Sigmoid colon (tissue), 6 donors: ENCODE measurements at regions not wholly inside any gene's neighbourhood (a gene's known extent, or its start where the extent isn't known, plus 50 kb on each side); places are given as distances from the start of the nearest gene placed in this dataset.

Experiments used
- DNase-seq: peaks from one replicate; pipeline ENCODE4 v3.0.0-alpha.2; 2019
- H3K27ac ChIP-seq, 4 donors: fragments of 200-600 bp; sonication (generic); one replicate each; pipeline ENCODE4 v1.5.1; 2016 to 2019; ENCODE audit warnings: mild to moderate bottlenecking in 1 of 4
- H3K27me3 ChIP-seq, 3 donors: fragments of 200-600 bp; sonication (generic); one replicate each; pipeline ENCODE4 v1.5.1; 2019; ENCODE audit warnings: mild to moderate bottlenecking in 1 of 3
- H3K36me3 ChIP-seq, 4 donors: fragments of 200-600 bp; sonication (generic); one replicate each; pipeline ENCODE4 v1.5.1; 2016 to 2019
- H3K4me1 ChIP-seq, 4 donors: fragments of 200-600 bp; sonication (generic); one replicate each; pipeline ENCODE4 v1.5.1; 2017 to 2019
- H3K4me3 ChIP-seq, 4 donors: fragments of 200-600 bp; sonication (generic); one replicate each; pipeline ENCODE4 v1.5.1; 2017 to 2019; ENCODE audit warnings: mild to moderate bottlenecking in 2 of 4, moderate library complexity in 1 of 4
- H3K9me3 ChIP-seq, 4 donors: fragments of 200-600 bp in 3 of 4; sonication (generic) in 3 of 4; one replicate each; pipeline versions ENCODE4 v1.5.1 to v1.6.1; 2013 to 2019
- EP300 ChIP-seq, 4 donors: sonication (generic); formaldehyde crosslinking; IDR thresholded peaks; one replicate each; pipeline ENCODE4 v1.6.1; 2017; ENCODE audit warnings: antibody characterized with exemption in 4 of 4
- POLR2A ChIP-seq, 2 donors: fragments of 450-650 bp; IDR thresholded peaks; one replicate each; pipeline ENCODE4 v1.6.1; 2016; ENCODE audit warnings: antibody characterized with exemption in 2 of 2, mild to moderate bottlenecking in 2 of 2, moderate library complexity in 2 of 2
- POLR2AphosphoS5 ChIP-seq, 4 donors: sonication (generic); formaldehyde crosslinking; IDR thresholded peaks; one replicate each; pipeline ENCODE4 v1.6.1; 2017; ENCODE audit warnings: antibody characterized with exemption in 4 of 4
- WGBS, 2 donors: extraction: QIAGEN DNeasy Blood & Tissue Kit; methylation state at CpG; one replicate each; pipeline ENCODE4 v1.1.7; 2013; 5-methylcytosine and 5-hydroxymethylcytosine counted together
- intact Hi-C: fragments of 100-400 bp; cut with DNase I; formaldehyde crosslinking; loops from one replicate; pipeline ENCODE4 v1.15.1; 2023
- TF ChIP-seq, protein P1 (sequence below), 4 experiments: fragments of 450-650 bp in 3 of 4; fragments of 200-600 bp in 1 of 4; IDR thresholded peaks; one replicate each; pipeline ENCODE4 v1.5.1; 2016 to 2019; ENCODE audit warnings: antibody characterized with exemption in 4 of 4, mild to moderate bottlenecking in 3 of 4, moderate library complexity in 2 of 4
- donor health status: healthy with polysubstance abuse.
- donor health status: healthy.

DNA sequence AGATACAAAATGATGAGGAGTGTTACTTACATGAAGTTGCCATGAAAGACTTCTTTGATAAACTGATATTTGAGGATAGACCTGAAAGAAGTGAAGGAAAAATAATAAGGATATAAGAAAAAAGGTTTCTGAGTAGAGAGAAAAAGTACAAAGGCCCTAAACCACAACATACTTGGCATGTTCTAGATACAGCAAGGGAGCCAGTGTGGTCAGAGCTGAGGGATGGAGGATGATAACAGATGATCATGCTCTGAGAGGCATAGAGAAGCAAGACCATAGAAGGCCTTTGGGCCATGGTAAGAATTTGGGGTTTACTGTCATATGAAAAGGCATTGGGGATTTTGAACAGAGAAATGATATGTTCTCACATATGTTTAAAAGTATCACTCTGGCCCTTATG is 424.1 kb upstream of the CHST9 start:
- Histone ChIP-seq H3K27ac (no peak overlapping the region), H3K4me1 (no peaks in the 10 kb centered on the region), H3K9me3 (no peaks in the 10 kb centered on the region), H3K4me3 (no peak overlapping the region), H3K27me3 (no peaks in the 10 kb centered on the region), H3K36me3 (no peaks in the 10 kb centered on the region)
- no peak for DNase-seq
- TF ChIP-seq POLR2A (IDR thresholded peaks at IDR 0.05) (no peak), EP300 (IDR thresholded peaks at IDR 0.05) (no peak), POLR2AphosphoS5 (IDR thresholded peaks at IDR 0.05) (no peak)
- TF ChIP-seq, protein P1, sequence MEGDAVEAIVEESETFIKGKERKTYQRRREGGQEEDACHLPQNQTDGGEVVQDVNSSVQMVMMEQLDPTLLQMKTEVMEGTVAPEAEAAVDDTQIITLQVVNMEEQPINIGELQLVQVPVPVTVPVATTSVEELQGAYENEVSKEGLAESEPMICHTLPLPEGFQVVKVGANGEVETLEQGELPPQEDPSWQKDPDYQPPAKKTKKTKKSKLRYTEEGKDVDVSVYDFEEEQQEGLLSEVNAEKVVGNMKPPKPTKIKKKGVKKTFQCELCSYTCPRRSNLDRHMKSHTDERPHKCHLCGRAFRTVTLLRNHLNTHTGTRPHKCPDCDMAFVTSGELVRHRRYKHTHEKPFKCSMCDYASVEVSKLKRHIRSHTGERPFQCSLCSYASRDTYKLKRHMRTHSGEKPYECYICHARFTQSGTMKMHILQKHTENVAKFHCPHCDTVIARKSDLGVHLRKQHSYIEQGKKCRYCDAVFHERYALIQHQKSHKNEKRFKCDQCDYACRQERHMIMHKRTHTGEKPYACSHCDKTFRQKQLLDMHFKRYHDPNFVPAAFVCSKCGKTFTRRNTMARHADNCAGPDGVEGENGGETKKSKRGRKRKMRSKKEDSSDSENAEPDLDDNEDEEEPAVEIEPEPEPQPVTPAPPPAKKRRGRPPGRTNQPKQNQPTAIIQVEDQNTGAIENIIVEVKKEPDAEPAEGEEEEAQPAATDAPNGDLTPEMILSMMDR (IDR thresholded peaks at IDR 0.05), result no peak
- intact Hi-C loops, result loop anchor here (10.0 kb wide), 1 partner anchor 576 kb away; no protein-coding TSS in a partner anchor

DNA sequence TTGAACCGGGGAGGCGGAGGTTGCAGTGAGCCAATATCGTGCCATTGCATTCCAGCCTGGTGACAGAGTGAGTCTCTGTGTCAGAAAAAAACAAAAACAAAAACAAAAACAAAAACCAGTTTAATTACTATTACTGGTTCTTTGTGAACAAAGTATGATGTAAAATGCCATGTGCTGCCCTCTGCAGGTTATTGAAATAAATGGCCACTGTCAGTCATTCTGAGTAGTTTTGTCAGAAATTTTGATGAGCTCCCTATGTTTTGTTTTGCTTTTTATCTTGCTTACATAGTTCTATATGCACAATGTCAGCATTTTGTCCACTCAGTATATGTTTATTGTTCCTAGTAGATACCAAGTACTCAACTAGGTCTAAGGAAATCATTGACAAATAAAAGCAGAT is 423.6 kb upstream of the CHST9 start:
- no peak overlapping the region for H3K27ac ChIP-seq
- intact Hi-C loops, result loop anchor here (10.0 kb wide), 1 partner anchor 576 kb away; no protein-coding TSS in a partner anchor
- 91 to 95% methylated on average over 3 of the region's 3 CpGs for WGBS, 2 donors
- no peak overlapping the region for H3K4me3 ChIP-seq
- H3K4me1 ChIP-seq, result no peaks in the 10 kb centered on the region
- no peaks in the 10 kb centered on the region for H3K9me3 ChIP-seq
- H3K36me3 ChIP-seq, result no peaks in the 10 kb centered on the region
- no peak for DNase-seq
- no peaks in the 10 kb centered on the region for H3K27me3 ChIP-seq
- TF ChIP-seq EP300 (IDR thresholded peaks at IDR 0.05) (no peak), POLR2AphosphoS5 (IDR thresholded peaks at IDR 0.05) (no peak), POLR2A (IDR thresholded peaks at IDR 0.05) (no peak)
- TF ChIP-seq, protein P1 (IDR thresholded peaks at IDR 0.05), result no peak

DNA sequence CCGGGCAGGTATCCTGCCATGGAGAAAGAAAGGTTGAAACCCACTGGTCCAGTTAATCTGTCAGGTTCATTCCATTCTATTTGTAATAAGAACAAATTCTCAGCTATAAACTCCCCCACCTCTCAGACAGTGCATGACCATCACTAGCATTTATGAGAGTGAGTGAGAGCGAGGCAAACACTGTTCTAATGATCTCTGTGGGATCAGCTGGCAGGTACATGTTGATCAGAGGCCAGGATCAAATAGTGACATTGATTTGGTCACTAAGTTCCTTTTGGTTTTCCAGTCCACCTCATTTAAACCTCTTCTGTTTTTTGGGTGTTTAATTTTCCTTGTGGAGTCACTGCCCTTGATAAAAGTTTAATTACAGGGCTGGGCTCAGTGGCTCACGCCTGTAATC is 423.1 kb upstream of the CHST9 start:
- Histone ChIP-seq H3K4me3 (no peak overlapping the region), H3K9me3 (no peaks in the 10 kb centered on the region), H3K4me1 (no peaks in the 10 kb centered on the region), H3K27me3 (no peaks in the 10 kb centered on the region), H3K36me3 (no peaks in the 10 kb centered on the region), H3K27ac (no peak overlapping the region)
- no peak for DNase-seq
- TF ChIP-seq POLR2AphosphoS5 (IDR thresholded peaks at IDR 0.05) (no peak), EP300 (IDR thresholded peaks at IDR 0.05) (no peak), POLR2A (IDR thresholded peaks at IDR 0.05) (no peak)
- TF ChIP-seq, protein P1 (IDR thresholded peaks at IDR 0.05), result no peak
- intact Hi-C loops, result loop anchor here (10.0 kb wide), 1 partner anchor 577 kb away; no protein-coding TSS in a partner anchor
- WGBS, 2 donors, result 52 to 86% methylated on average over 3 of the region's 3 CpGs

DNA sequence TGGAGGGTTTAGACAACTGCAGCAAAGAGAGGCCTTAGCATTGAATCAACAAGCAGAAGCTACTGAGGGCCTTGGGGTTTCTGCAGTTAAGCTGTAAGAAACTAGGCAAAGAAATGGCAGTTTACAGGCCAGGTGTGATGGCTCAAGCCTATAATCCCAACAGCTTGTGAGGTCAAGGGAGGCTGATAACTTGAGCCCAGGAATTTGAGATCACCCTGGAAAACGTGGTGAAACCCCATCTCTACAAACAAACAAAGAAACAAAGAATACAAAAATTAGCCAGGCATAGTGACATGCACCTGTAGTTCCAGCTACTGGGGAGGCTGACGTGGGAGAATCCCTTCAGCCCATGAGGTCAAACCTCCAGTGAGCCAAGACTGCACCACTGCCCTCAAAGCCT is 421.6 kb upstream of the CHST9 start:
- H3K9me3 ChIP-seq, result no peaks in the 10 kb centered on the region
- H3K27me3 ChIP-seq, result no peaks in the 10 kb centered on the region
- 44 to 73% methylated on average over 2 of the region's 2 CpGs for WGBS, 2 donors
- intact Hi-C loops, result loop anchor here (10.0 kb wide), 1 partner anchor 578 kb away; no protein-coding TSS in a partner anchor
- H3K4me3 ChIP-seq, result no peak overlapping the region
- TF ChIP-seq POLR2A (IDR thresholded peaks at IDR 0.05) (no peak), EP300 (IDR thresholded peaks at IDR 0.05) (no peak), POLR2AphosphoS5 (IDR thresholded peaks at IDR 0.05) (no peak)
- TF ChIP-seq, protein P1 (IDR thresholded peaks at IDR 0.05), result no peak
- no peaks in the 10 kb centered on the region for H3K36me3 ChIP-seq
- no peak overlapping the region for H3K27ac ChIP-seq
- DNase-seq, result no peak
- H3K4me1 ChIP-seq, result no peaks in the 10 kb centered on the region
